ENCODE measurements at regions not wholly inside any gene's neighbourhood (a gene's known extent, or its start where the extent isn't known, plus 50 kb on each side); places are given as distances from the start of the nearest gene placed in this dataset.

GRCh38 chr2:107160640-107161239 lies 274.8 kb upstream of the ST6GAL2 start:
- no peak for TF ChIP-seq CTCF (IDR thresholded peaks at IDR 0.05; ENCODE audit: borderline replicate concordance, extremely low read depth, low read length, poor library complexity, severe bottlenecking)
- TF ChIP-seq EZH2 (IDR thresholded peaks at IDR 0.05; ENCODE audit: borderline replicate concordance, low read depth, low read length, severe bottlenecking): no peak
